Fibroblast of skin of right quadriceps (primary cell): ENCODE measurements at regions not wholly inside any gene's neighbourhood (a gene's known extent, or its start where the extent isn't known, plus 50 kb on each side); places are given as distances from the start of the nearest gene placed in this dataset.

Source experiments
- DNase-seq: peaks from one replicate; pipeline ENCODE4 v3.0.0-alpha.2; 2013

DNA sequence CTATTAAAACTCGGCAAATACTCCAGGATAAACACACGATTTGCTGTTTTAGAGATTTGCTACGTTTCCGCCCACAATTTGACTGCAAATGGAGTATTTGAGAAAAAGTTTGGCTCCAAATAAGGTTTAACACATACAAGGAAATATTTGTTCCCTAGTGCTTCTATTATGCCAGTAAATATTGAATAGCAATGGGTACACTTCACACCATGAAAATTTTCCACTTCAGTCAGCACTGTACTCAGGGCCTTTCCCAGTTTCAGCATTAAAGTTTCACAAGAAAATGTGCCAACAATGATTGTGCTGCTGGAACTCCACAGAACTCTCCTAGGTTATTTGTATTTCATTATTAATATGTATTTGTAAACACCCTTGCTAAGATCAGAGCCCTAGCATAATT, 498.0 kb downstream of the TBL1XR1 start:
- DNase-seq, result no peak

DNA sequence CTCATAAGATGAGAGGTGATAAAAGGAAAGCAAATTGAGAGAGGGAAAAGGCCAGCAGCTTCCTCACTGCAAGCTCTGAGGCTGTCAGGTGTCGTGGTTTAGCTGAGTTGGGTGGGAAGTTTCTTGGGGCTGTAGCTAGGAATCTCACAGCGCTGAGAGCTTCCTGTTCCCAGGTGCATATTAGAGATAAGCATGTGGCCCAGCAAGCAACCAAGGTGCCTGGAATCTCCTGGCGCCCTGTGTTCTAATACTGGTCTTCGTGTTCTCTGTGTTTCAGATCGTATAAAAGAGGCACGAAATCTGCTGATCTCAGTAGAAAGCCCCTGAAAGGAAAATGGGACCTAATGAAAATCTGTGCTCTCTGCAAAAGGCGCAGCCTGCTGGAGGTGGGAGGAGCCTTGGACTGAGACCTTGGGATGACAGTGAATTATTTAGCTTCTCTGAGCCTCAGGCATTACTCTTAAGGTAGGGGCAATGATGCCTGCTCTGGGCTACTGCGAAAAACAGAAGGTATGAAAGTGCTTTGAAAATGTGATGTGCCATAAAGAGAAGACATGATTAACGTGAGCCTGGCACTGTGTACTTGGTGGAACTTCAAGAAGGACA, 499.9 kb downstream of the TBL1XR1 start:
- no peak for DNase-seq

DNA sequence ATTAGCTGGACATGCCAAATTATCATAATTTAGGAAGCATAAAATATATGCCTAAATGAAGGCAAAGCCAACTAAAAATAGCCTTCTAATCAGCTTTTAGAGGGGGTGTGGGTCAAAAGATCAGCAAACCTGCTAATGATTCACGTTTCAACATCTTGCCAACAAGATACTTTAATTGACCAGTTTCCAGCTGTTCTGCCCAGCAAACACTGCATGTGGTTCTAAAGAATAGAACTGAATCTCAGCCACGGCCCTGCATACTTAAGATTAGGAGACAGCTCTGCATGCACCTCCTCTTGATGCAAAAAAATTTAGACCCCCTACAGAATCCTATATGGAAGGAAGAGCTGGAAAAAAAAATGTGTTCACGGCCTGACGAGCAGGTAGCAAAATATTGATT, 500.5 kb downstream of the TBL1XR1 start:
- DNase-seq, result no peak

DNA sequence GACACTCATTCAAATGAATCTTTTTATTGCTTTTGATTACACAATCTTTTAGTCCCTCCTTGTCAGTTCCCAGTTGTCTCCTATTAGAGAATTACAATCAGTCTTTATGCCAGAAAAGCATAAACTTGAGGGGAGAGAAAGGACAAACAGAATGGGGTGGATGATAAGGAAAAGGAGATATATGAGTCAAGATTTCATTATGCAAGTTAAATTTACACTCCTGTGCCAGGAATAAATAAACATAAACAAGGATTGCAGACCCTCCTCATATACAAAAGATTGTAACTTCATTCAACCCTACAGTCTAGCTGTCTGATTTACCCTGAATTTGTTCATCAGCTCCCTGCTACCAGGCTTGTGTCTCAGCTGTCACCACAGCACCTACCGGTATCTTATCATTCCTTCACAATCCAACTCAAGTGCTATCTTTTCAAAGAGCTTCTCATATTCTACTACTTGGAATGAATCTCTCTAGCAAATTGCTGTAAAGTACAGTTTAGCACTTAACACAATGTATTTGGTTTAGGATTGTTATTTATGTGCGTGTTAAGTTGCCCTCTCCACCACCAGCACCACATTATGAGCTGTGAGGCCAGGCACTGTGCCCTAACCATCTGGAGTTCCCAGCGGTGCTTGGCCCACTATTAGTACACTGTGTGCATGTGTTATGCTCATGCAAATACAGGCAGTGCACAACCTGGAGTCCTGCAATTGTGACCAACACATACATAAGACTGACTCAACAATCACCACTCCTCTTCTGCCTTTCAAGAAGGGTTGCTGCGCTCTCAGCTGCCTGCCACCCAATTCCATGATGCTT, 504.1 kb downstream of the TBL1XR1 start:
- DNase-seq, result no peak

DNA sequence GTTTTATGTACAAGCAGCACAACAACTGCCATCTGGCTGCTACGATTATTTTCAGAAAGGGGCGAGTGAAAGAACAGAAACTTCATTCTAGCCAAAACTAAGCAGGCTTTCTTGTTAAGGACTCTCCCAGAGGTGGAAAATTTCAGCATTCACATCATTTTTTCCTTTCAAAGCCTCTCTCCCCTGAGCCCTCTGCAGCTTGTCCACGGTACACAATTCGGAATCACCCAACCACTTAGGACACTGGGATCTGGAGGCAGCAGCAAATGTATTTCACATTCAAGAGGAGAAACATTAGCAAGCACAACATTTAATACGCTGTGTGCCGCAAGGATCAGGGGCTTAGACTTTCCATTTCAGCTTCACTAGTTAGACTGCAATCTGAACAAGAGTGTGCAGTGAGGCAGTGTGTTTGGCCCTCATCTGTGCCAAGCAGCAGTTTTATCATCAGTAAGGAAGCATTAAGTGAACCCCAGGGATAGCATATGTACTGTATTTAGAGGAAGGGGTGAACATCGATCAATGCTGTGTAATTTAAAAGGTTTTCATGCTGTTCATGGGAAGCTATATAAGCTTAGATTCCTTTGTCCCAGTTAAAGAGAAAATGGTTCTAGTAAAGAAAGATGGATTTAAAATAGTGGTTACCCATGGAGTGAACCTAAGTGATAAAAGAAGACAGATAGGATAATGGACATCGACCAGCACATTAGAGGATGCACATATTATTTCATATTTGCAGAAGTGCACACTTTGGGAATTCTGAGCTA, 504.9 kb downstream of the TBL1XR1 start:
- no peak for DNase-seq

DNA sequence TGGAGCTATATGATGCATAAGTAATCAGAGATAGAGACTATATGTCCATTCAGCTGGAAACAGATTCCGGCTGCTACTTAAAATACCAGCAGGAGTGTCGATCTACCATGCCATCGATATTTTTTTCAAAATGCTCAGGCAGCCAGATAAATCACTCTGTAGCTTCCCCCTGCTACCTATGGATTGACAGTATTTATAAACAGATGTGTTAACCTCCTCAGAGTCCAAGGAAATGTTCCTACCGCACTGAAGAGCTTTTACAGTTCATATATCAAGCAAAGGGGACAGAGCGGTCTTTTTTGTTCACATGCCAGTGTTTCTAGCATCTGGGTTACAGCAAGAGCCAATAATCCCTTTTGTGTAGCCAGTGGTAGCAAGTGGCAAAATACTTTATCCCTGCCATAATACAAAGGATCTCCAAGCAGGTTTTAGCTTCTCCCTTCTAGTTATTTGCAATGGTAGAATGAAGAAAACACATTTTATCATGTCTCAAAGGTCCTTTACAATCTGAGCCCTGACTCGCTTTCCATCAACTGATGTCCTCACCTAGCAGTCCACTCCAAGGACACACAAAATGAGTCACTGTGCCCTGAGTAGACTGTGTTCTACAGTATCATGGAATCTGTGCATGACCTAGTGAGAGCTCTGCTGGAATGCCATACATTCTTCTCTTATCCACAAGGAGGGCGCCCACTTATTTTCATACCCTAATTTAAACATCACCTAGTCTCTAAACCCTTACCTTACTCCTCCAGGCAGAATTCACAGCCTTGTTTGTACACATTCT, 507.0 kb downstream of the TBL1XR1 start:
- DNase-seq, result no peak

DNA sequence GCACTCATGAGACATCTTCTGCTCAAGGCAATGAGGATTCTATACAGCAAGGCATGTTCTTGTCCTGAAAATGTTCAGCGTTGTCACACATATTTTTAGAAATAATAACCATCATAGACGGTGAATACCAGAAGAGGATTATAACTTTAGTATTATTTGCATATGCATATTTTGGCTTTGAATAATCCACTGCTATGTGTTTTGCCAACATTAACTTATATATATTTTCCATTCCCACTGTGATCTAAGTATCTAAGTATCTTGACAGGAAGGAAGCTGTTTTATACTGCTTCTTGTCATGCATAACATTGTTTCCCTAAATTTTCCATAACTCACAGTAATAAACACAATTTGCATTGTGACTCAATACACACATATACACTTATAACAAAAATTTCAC, 509.5 kb downstream of the TBL1XR1 start:
- DNase-seq, result peak; percentile 8

DNA sequence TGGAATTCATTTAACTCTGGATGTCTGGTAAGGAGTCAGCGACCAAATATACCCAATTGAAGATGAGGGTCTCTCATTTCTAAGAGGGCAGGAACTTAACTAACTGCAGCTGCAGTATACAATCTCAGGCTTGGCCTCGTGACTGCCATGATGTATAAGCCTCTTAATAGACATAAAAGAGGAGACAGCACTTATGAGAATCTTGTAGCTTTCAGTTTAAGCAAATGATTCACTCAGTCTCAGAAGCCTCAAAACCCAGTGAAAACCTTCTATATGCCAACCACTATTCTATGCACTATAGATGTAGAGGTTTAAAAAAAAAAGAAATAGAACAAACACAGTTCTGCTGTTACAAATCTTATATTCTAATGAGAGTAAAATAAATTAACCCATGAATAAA, 513.9 kb downstream of the TBL1XR1 start:
- DNase-seq, result no peak

DNA sequence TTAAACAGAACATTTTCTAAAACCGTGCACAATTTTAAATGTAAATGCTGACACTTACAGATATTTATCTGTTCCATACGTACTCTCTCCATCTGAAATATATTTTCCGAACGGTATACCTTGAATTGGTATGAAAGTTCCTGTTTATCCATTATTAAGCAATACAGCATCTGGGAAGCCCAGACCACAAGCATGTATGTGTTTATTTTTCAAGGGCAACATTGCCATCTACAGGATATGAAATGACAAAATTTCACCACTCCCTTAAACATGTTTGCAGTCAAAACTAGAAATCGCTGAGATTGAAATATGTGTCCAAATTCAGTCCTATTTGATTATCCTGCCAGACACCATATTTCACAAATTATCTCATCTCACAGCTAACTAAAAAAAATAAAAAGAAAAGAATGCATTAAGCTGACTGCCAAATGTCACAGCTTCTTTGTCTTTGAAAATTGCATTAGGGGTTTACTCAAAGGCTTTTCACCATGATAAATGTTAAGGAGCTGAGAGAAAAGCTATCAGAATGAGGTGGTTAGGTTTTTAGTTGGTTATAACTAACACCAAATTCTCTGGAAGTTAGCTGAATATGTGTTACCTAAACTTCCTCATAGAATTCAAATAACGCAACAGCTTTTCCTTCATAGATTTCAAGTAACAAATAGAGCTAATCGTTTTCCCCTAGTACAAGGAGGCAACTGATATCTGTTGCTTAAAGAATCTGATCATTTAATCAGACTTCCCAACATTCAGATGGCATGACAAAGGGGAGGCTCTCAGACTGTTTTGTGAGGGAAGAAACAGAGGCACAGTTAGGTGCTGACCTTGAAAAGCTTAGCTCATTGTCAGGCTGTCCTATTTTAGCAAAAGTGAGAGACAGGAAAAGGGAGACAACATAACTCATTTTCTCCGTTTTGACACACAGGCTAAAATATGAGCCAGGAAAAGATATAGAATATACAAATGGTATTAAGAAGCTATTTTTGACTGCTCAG, 533.1 kb downstream of the TBL1XR1 start:
- DNase-seq, result peak; percentile 81

DNA sequence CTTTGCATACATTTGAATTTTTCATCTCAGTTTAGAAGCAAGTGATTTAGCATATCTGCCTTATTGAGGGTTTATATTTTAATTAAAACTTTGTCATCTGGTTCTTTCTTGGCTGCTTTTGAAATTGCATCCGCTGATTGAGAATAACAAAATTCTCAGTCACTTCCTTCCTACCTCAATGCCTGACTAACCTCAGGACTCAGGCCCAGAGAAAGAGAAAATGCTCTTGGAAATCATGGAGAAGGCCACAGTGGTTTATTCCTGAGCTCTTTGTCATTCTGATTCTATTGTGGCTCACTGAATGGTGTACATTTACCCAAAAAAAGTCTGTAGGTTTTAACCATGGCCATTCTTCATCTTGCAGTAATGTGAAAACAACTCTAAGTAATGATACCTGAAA, 533.9 kb downstream of the TBL1XR1 start:
- peak; percentile 52 for DNase-seq

DNA sequence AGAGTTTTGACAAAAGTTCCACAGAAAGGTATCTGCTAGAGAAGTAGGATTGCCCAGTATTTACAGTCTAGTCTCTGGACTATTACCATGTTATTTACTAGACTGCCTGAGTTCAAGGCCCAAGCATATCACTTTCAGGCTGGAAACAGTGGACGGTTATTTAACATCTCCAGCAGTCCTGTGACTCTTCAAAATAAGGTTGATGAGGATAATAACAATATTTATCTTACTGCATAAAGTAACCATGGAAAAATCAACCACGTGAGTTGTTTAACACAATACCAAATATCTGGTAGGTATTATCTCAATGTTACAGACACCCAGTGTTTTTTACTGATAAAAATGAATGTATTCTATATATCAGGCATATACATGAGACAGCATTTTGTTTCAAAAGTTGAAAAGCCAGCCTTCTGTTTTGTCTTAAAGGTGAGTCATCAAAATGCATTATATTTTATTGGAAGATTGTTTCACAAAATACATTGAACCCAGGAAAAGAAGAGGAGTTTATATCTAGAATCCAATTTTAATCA, 535.8 kb downstream of the TBL1XR1 start:
- no peak for DNase-seq

DNA sequence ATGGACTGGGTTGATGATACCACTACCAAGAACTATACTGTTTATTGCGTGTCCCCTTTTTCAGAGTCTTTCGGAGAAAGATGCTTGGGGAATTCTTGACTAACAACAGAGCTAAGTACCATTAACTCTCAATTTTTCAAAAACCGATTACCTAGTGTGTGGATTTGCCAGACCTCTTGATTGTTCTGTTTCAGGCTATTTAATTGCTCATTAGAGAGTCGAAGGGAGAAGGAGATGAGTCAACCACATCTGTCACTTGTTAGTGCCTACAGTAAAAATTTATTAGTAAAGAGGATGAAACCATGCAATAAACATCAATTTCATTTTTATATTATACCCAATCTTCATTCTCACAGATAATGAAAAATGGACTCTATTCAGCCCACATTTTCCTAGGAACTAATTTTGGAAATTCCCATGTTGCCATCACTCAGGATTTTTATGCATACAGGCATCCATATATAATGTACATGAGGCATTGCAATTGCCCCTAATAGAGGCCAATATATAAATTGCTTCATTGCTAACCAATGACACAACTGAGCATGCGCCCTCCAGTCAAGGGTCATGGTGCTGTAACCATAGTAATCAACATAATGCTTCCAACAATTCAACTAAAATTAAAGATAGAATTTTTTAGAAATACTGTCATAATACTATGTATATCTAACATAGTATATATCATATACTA, 541.7 kb downstream of the TBL1XR1 start:
- DNase-seq, result no peak

DNA sequence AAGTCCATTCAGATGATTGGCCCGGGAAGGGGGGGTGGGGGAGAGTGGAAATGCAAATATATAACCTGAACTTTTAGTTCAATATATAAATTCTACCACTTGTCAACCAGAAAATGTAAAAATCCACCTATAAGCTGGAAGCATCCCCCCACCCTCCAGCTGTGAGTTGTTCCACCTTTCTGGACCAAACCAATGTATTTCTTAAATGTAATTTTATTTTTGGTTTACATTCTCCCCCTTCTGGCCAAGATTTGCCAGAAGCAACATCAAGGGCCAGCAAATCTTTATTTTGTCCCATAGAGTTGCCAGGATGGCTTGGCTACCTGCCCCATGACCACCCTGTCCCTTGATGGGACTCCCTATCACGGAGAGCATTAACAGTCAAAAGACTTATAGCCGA, 545.7 kb downstream of the TBL1XR1 start:
- no peak for DNase-seq

DNA sequence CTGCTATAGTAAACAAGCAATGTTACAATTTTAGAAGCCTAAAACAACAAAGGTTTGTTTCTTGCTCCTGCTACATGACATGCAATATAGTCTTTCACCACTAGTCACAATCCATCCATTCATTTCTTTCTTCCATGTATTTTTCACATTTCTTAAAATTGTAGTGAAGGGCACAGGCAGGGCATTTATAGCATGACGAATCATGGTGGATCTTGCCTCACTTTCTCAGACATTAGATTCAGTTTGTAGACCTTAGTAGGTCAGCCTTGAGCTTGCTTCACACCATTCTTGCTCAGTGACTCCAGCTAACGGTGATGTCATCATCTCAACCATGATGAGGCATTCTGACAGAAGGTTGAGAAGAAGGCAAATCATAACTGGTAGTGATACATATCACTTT, 546.8 kb downstream of the TBL1XR1 start:
- DNase-seq, result peak; percentile 48

DNA sequence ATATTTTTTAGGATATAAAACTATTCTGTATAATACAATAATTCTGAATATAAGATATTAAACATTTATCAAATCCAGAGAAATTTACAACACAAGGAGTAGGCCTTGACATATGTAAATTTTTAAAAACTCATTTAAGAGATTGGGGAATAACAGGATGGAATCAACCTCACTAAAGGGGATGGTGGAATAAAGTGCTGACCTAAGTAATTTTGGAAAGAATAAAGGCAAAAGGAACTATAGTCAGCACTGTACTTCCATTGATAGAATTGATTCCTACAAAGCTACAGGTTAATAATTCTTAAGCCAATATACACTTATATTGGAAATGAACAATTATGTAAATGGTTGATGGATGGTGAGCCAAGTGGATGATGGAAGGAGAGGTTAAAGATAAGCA, 549.3 kb downstream of the TBL1XR1 start:
- DNase-seq, result no peak

DNA sequence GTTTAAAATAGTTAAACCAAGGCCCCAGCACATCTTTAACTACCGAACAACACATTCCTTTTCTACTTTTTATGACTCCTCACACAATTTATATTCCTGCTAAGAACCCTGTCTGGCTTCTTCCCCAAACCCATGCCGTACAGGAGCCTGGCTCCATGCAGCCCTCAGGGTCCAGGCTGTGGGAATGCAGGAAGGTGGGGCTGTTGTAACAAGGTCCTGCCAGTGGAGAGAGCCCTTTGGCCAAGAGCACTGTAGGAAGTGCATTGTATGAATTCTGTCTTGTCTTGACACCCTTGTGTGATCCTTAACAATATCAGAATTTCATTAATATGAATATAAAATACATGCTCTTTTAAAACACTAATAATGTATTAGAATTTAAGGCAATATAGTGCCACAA, 563.8 kb downstream of the TBL1XR1 start:
- no peak for DNase-seq

DNA sequence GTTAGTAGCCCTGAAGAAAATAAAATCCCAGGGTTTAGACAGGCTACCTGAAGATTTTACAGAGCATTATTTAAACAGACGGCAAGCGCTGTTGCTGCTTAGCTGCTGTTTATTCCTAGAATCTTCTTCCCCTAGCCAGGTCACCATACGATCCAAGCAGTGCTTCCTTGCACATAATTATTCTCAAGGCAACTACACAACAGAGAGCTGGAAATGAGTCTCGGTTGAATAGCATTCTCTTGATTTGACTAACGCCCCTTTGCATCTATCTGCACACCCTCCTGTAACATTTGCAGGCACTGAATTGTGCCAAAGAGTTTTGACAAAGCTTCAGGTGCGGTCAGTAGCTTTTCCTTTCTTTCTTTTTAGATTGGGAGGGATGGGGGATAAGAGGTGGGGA, 564.4 kb downstream of the TBL1XR1 start:
- no peak for DNase-seq

DNA sequence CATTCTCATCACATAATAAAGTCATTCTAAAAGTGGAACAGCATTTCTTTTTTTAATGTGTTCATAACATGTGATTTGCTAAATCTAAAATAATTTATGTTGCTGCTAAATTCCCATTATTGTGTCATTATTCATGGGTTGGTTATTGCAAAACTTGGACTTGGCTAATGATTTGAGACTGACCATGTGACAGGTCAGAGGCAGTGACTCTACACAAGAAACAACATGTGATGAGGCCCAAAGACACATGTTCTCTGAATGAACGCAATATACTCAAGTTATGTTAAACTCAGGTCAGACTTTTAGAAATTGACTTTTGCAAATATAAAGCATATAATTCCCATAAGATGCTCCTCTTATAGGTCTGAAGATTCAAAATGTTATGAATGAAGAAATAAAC, 566.1 kb downstream of the TBL1XR1 start:
- DNase-seq, result no peak

DNA sequence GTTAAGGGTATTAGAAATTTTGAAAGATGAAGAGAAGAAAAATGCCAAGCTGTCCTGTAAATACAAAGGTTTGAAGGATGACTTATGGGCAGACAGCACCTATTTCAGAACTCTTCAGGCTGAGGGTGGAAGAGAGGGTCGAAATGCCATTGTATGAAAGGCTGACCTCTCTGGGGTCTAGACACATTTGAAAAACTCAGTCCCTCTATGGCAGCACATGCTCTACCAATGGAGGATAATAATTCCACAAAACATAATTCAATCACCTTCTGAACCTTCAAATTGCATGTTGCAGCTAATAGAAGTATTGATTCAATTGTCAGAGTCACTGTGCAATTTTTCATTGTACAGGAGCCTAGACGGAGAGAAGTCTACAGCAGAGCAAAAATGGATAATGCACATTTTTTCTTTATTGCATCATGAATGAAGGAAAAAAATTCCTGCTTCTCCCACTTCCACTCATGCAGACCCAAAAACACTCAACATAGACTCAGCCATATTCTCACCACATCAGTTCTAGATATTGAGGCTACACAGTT, 569.1 kb downstream of the TBL1XR1 start:
- no peak for DNase-seq

DNA sequence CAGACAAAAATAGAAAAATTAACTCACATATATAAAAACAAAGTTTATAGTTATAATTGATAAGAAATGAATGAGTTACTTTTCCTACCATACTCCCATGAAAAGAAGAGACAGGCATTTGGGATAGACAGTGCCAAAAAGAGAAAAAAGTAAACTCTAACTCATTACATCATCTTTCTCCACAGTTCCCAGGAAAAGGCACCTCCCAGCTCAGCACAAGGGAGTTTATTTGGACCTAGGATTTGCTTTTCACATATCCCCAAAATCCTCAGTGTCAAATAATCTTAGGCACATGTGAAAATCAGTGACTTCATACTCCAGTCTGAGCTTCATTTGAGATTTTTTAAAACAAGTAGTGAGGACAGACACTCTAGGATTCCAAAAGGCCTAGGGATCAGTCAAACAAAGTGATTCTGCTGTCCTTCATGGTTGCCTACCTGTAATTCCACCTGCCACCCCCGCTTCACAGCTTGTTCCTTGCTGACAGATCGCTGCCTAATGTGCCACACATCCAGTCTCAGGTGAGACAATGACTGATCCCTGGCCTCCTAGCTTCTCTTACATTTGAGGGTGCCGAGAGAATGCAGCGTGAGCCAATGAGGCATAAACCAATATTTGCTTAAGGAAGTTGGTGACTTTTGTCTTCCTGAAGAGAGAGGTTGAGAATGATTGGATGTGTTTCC, 573.7 kb downstream of the TBL1XR1 start:
- DNase-seq, result no peak
